T follicular helper cell (primary cell): ENCODE measurements at regions not wholly inside any gene's neighbourhood (a gene's known extent, or its start where the extent isn't known, plus 50 kb on each side); places are given as distances from the start of the nearest gene placed in this dataset.

ENCODE experiments used
- DNase-seq: peaks from one replicate; pipeline ENCODE4 v3.0.0-alpha.2; 2020; ENCODE audit warnings: low read depth

- no peak for DNase-seq
Observed at GRCh38 chr7:155181768-155182167, 111.6 kb downstream of the HTR5A start.

GRCh38 chr7:155182406-155182970 is 112.4 kb downstream of the HTR5A start:
- no peak for DNase-seq

GRCh38 chr7:155183655-155184054 is 113.5 kb downstream of the HTR5A start:
- DNase-seq: no peak

- no peak for DNase-seq
Observed at GRCh38 chr7:155184923-155185322, 112.8 kb upstream of the INSIG1 start.

- no peak for DNase-seq
Observed at GRCh38 chr7:155187061-155187785, 110.5 kb upstream of the INSIG1 start.

GRCh38 chr7:155188357-155188756 is 109.3 kb upstream of the INSIG1 start:
- no peak for DNase-seq

GRCh38 chr7:155188821-155189581 is 108.7 kb upstream of the INSIG1 start:
- DNase-seq: no peak

- no peak for DNase-seq
Observed at GRCh38 chr7:155189590-155189989, 108.1 kb upstream of the INSIG1 start.

GRCh38 chr7:155190688-155191087 is 107.0 kb upstream of the INSIG1 start:
- peak; percentile 23 for DNase-seq

GRCh38 chr7:155191137-155191536 is 106.5 kb upstream of the INSIG1 start:
- DNase-seq: no peak

- DNase-seq: no peak
Observed at GRCh38 chr7:155191901-155192478, 105.7 kb upstream of the INSIG1 start.

GRCh38 chr7:155192961-155193640 is 104.6 kb upstream of the INSIG1 start:
- no peak for DNase-seq

GRCh38 chr7:155193716-155194115 is 104.0 kb upstream of the INSIG1 start:
- DNase-seq: no peak

GRCh38 chr7:155194382-155195140 is 103.1 kb upstream of the INSIG1 start:
- no peak for DNase-seq

- DNase-seq: no peak
Observed at GRCh38 chr7:155195939-155196523, 101.6 kb upstream of the INSIG1 start.

- DNase-seq: no peak
Observed at GRCh38 chr7:155198196-155198892, 99.3 kb upstream of the INSIG1 start.

- no peak for DNase-seq
Observed at GRCh38 chr7:155198901-155199845, 98.5 kb upstream of the INSIG1 start.

- DNase-seq: no peak
Observed at GRCh38 chr7:155201325-155202087, 96.2 kb upstream of the INSIG1 start.
